ENCODE measurements at regions not wholly inside any gene's neighbourhood (a gene's known extent, or its start where the extent isn't known, plus 50 kb on each side); places are given as distances from the start of the nearest gene placed in this dataset.

GRCh38 chr4:181998398-181999295 lies 244.6 kb upstream of the TENM3 start:
- intact Hi-C loops (cut with micrococcal nuclease) = no loop called here

- intact Hi-C loops (cut with micrococcal nuclease) = no loop called here
These were observed 243.1 kb upstream of the TENM3 start for GRCh38 chr4:182000077-182000476.

- intact Hi-C loops (cut with micrococcal nuclease) = no loop called here
These were observed 232.3 kb upstream of the TENM3 start for GRCh38 chr4:182010876-182011275.

GRCh38 chr4:182014164-182014563 lies 229.0 kb upstream of the TENM3 start:
- intact Hi-C loops (cut with micrococcal nuclease) = no loop called here

- intact Hi-C loops (cut with micrococcal nuclease) = no loop called here
These were observed 228.2 kb upstream of the TENM3 start for GRCh38 chr4:182015014-182015413.

- intact Hi-C loops (cut with micrococcal nuclease) = no loop called here
These were observed 227.3 kb upstream of the TENM3 start for GRCh38 chr4:182015893-182016292.

GRCh38 chr4:182017038-182017437 lies 226.2 kb upstream of the TENM3 start:
- intact Hi-C loops (cut with micrococcal nuclease) = no loop called here

- intact Hi-C loops (cut with micrococcal nuclease) = no loop called here
These were observed 224.5 kb upstream of the TENM3 start for GRCh38 chr4:182018691-182019090.

GRCh38 chr4:182019148-182019652 lies 224.0 kb upstream of the TENM3 start:
- intact Hi-C loops (cut with micrococcal nuclease) = no loop called here

GRCh38 chr4:182022909-182023308 lies 220.3 kb upstream of the TENM3 start:
- intact Hi-C loops (cut with micrococcal nuclease) = no loop called here

- intact Hi-C loops (cut with micrococcal nuclease) = no loop called here
These were observed 219.7 kb upstream of the TENM3 start for GRCh38 chr4:182023469-182023868.

GRCh38 chr4:182042945-182043344 lies 200.3 kb upstream of the TENM3 start:
- intact Hi-C loops (cut with micrococcal nuclease) = no loop called here

GRCh38 chr4:182048871-182049270 lies 194.3 kb upstream of the TENM3 start:
- intact Hi-C loops (cut with micrococcal nuclease) = no loop called here

- intact Hi-C loops (cut with micrococcal nuclease) = no loop called here
These were observed 186.3 kb upstream of the TENM3 start for GRCh38 chr4:182056866-182057265.

- intact Hi-C loops (cut with micrococcal nuclease) = no loop called here
These were observed 180.7 kb upstream of the TENM3 start for GRCh38 chr4:182062458-182062857.

GRCh38 chr4:182062936-182063335 lies 180.3 kb upstream of the TENM3 start:
- intact Hi-C loops (cut with micrococcal nuclease) = no loop called here

- intact Hi-C loops (cut with micrococcal nuclease) = no loop called here
These were observed 179.6 kb upstream of the TENM3 start for GRCh38 chr4:182063651-182064050.

- intact Hi-C loops (cut with micrococcal nuclease) = no loop called here
These were observed 177.9 kb upstream of the TENM3 start for GRCh38 chr4:182065255-182065654.

- intact Hi-C loops (cut with micrococcal nuclease) = no loop called here
These were observed 177.2 kb upstream of the TENM3 start for GRCh38 chr4:182066037-182066436.

- intact Hi-C loops (cut with micrococcal nuclease) = no loop called here
These were observed 175.4 kb upstream of the TENM3 start for GRCh38 chr4:182067828-182068227.

GRCh38 chr4:182068920-182069319 lies 174.3 kb upstream of the TENM3 start:
- intact Hi-C loops (cut with micrococcal nuclease) = no loop called here

- intact Hi-C loops (cut with micrococcal nuclease) = no loop called here
These were observed 169.9 kb upstream of the TENM3 start for GRCh38 chr4:182073278-182073677.

GRCh38 chr4:182074139-182074538 lies 169.1 kb upstream of the TENM3 start:
- intact Hi-C loops (cut with micrococcal nuclease) = no loop called here
